Neural cell (in vitro differentiated cells): ENCODE measurements at regions not wholly inside any gene's neighbourhood (a gene's known extent, or its start where the extent isn't known, plus 50 kb on each side); places are given as distances from the start of the nearest gene placed in this dataset.

Source experiments
- H2AFZ ChIP-seq: fragments of 200-600, 300-800 bp; sonication (generic), shearing (Covaris generic); 2 replicates; pipeline ENCODE4 v1.6.0; 2014; ENCODE audit warnings: low read depth, mild to moderate bottlenecking, antibody characterized with exemption, low read length, moderate library complexity
- H3F3A ChIP-seq: fragments of 200-600 bp; shearing (Covaris generic); 2 replicates; pipeline ENCODE4 v1.6.1; 2016; ENCODE audit warnings: mild to moderate bottlenecking, moderate library complexity, mixed read lengths, antibody characterized with exemption, low read length; ENCODE audit not compliant: insufficient read depth, poor library complexity, severe bottlenecking
- H3K27ac ChIP-seq: fragments of 200-600, 300-800 bp; sonication (generic), shearing (Covaris generic); 2 replicates; pipeline ENCODE4 v1.5.1; 2014; ENCODE audit warnings: mild to moderate bottlenecking, low read length, moderate library complexity
- H3K27me3 ChIP-seq: fragments of 300-800, 200-600 bp; sonication (generic), shearing (Covaris generic); 2 replicates; pipeline ENCODE4 v1.6.0; 2014; ENCODE audit warnings: mild to moderate bottlenecking, low read depth, low read length, moderate library complexity; ENCODE audit not compliant: insufficient read depth
- H3K36me3 ChIP-seq: fragments of 300-800, 200-600 bp; sonication (generic), shearing (Covaris generic); 2 replicates; pipeline ENCODE4 v1.5.1; 2014; ENCODE audit warnings: mild to moderate bottlenecking, antibody characterized with exemption, low read length, moderate library complexity; ENCODE audit not compliant: insufficient read depth
- H3K4me2 ChIP-seq: fragments of 300-800, 200-600 bp; sonication (generic), shearing (Covaris generic); 2 replicates; pipeline ENCODE4 v1.6.0; 2014; ENCODE audit warnings: mild to moderate bottlenecking, low read length
- H3K4me3 ChIP-seq: fragments of 300-800, 200-600 bp; sonication (generic), shearing (Covaris generic); 2 replicates; pipeline ENCODE4 v1.5.1; 2014; ENCODE audit warnings: mild to moderate bottlenecking, low read length, moderate library complexity
- H3K79me2 ChIP-seq: fragments of 200-600 bp; shearing (Covaris generic); replicated peaks from 2 replicates; pipeline ENCODE4 v1.6.0; 2014; ENCODE audit warnings: mild to moderate bottlenecking, low read length, moderate library complexity; ENCODE audit not compliant: insufficient read depth
- H3K9ac ChIP-seq: fragments of 300-800, 200-600 bp; sonication (generic), shearing (Covaris generic); 2 replicates; pipeline ENCODE4 v1.6.1; 2016; ENCODE audit warnings: mild to moderate bottlenecking, low read length, mixed read lengths
- H3K9me2 ChIP-seq: fragments of 200-600 bp; shearing (Covaris generic); 2 replicates; pipeline ENCODE4 v1.6.1; 2016; ENCODE audit warnings: mild to moderate bottlenecking, low read length, mixed read lengths; ENCODE audit not compliant: insufficient read depth
- H3K9me3 ChIP-seq: fragments of 200-600, 300-800 bp; sonication (generic), shearing (Covaris generic); 2 replicates; pipeline ENCODE4 v1.6.1; 2016; ENCODE audit warnings: mild to moderate bottlenecking, mixed run types, low read length, moderate library complexity, mixed read lengths
- H4K20me1 ChIP-seq: fragments of 200-600 bp; shearing (Covaris generic); 2 replicates; pipeline ENCODE4 v1.6.1; 2016; ENCODE audit warnings: mild to moderate bottlenecking, mixed run types; ENCODE audit not compliant: insufficient read depth
- CTCF ChIP-seq: fragments of 450-650 bp; IDR thresholded peaks from 2 replicates; pipeline ENCODE4 v1.5.1; 2014; ENCODE audit warnings: antibody characterized with exemption, mild to moderate bottlenecking, moderate library complexity; ENCODE audit not compliant: poor library complexity, severe bottlenecking
- EP300 ChIP-seq: fragments of 450-650 bp; conservative IDR thresholded peaks from 2 replicates; pipeline ENCODE4 v1.6.1; 2014; ENCODE audit warnings: antibody characterized with exemption, mild to moderate bottlenecking, moderate library complexity; ENCODE audit not compliant: poor library complexity, severe bottlenecking
- EZH2 ChIP-seq: fragments of 200-600, 300-800 bp; shearing (Covaris generic), sonication (generic); IDR thresholded peaks from 2 replicates; pipeline ENCODE4 v1.6.1; 2014; ENCODE audit warnings: antibody characterized with exemption, low read length, borderline replicate concordance, mild to moderate bottlenecking; ENCODE audit not compliant: insufficient read depth, poor library complexity, severe bottlenecking
- MXI1 ChIP-seq: fragments of 450-650 bp; conservative IDR thresholded peaks from 2 replicates; pipeline ENCODE4 v1.6.1; 2014; ENCODE audit warnings: antibody characterized with exemption, mild to moderate bottlenecking; ENCODE audit not compliant: poor library complexity, severe bottlenecking
- POLR2AphosphoS5 ChIP-seq: IDR thresholded peaks from 2 replicates; pipeline ENCODE4 v1.6.1; 2012
- RAD21 ChIP-seq: fragments of 450-650 bp; conservative IDR thresholded peaks from 2 replicates; pipeline ENCODE4 v1.6.1; 2014; ENCODE audit warnings: antibody characterized with exemption, mild to moderate bottlenecking, moderate library complexity
- SMC3 ChIP-seq: fragments of 450-650 bp; conservative IDR thresholded peaks from 2 replicates; pipeline ENCODE4 v1.6.1; 2014; ENCODE audit warnings: antibody characterized with exemption, mild to moderate bottlenecking, moderate library complexity; ENCODE audit not compliant: poor library complexity
- TAF1 ChIP-seq: IDR thresholded peaks from 2 replicates; pipeline ENCODE4 v1.6.1; 2012; ENCODE audit warnings: low read depth
- TF ChIP-seq, protein P1 (sequence below): IDR thresholded peaks from 2 replicates; pipeline ENCODE4 v1.6.1; 2012; ENCODE audit warnings: borderline replicate concordance

DNA sequence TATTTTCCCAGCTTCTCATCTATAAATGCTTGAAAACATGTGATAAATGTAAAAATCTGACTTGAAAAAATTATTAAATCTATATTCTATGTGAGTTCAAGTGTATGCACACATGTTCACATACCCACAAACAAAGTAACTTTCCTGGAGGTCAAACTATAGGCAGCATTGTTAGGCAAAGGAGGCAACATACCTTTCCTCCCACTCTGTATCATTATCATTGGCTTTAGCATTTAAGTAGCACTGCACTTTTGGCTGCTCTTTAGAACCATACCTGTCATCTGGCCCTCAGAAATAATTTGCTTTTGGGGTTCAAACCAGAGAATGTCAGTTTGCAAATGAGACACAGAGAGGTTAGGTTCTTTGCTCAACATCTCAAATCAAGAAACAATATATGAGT lies 102.4 kb upstream of the CCDC196 start:
- Histone ChIP-seq H3F3A (no peaks in the 10 kb centered on the region), H3K9me2 (no peaks in the 10 kb centered on the region), H3K27ac (no peak overlapping the region), H3K27me3 (no peaks in the 10 kb centered on the region), H4K20me1 (no peaks in the 10 kb centered on the region), H3K9me3 (no peaks in the 10 kb centered on the region), H3K36me3 (no peaks in the 10 kb centered on the region), H3K4me2 (no peak overlapping the region), H3K79me2 (no peaks in the 10 kb centered on the region), H3K9ac (no peak overlapping the region), H2AFZ (no peak overlapping the region), H3K4me3 (no peak overlapping the region)
- no peak for TF ChIP-seq SMC3
- TF ChIP-seq RAD21, result no peak
- TF ChIP-seq, protein P1, sequence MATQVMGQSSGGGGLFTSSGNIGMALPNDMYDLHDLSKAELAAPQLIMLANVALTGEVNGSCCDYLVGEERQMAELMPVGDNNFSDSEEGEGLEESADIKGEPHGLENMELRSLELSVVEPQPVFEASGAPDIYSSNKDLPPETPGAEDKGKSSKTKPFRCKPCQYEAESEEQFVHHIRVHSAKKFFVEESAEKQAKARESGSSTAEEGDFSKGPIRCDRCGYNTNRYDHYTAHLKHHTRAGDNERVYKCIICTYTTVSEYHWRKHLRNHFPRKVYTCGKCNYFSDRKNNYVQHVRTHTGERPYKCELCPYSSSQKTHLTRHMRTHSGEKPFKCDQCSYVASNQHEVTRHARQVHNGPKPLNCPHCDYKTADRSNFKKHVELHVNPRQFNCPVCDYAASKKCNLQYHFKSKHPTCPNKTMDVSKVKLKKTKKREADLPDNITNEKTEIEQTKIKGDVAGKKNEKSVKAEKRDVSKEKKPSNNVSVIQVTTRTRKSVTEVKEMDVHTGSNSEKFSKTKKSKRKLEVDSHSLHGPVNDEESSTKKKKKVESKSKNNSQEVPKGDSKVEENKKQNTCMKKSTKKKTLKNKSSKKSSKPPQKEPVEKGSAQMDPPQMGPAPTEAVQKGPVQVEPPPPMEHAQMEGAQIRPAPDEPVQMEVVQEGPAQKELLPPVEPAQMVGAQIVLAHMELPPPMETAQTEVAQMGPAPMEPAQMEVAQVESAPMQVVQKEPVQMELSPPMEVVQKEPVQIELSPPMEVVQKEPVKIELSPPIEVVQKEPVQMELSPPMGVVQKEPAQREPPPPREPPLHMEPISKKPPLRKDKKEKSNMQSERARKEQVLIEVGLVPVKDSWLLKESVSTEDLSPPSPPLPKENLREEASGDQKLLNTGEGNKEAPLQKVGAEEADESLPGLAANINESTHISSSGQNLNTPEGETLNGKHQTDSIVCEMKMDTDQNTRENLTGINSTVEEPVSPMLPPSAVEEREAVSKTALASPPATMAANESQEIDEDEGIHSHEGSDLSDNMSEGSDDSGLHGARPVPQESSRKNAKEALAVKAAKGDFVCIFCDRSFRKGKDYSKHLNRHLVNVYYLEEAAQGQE, result no peak

- Histone ChIP-seq H3K4me3 (no peak overlapping the region), H4K20me1 (no peaks in the 10 kb centered on the region), H3K9me2 (no peaks in the 10 kb centered on the region), H3K27ac (no peak overlapping the region), H3K4me2 (no peak overlapping the region), H3K79me2 (no peaks in the 10 kb centered on the region), H2AFZ (no peak overlapping the region), H3K27me3 (no peaks in the 10 kb centered on the region), H3K36me3 (no peaks in the 10 kb centered on the region), H3F3A (no peaks in the 10 kb centered on the region), H3K9ac (no peak overlapping the region), H3K9me3 (no peaks in the 10 kb centered on the region)
- TF ChIP-seq POLR2AphosphoS5 (no peak), MXI1 (no peak), TAF1 (no peak), EZH2 (no peak), EP300 (no peak)
These were observed 97.7 kb upstream of the CCDC196 start for GRCh38 chr14:66388516-66388915.

DNA sequence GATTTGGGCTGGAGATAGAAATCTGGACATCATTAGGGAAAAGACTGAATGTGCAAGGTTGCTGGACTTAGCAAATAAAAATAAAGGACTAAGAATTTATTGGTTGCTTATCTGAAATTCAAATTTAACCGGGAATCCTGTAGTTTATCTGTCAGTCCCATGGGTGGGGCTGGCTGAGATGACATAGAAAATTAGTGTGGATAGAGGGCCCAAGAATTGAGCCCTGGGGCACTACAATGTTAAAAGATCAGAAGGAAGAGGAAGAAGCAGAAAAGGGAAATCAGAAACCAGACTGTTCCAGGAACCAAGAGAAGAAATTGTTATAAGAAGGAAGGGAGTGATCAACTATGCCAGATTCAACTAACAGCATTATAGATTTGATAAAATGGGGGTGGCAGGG lies 96.7 kb upstream of the CCDC196 start:
- Histone ChIP-seq H3K9me3 (no peaks in the 10 kb centered on the region), H3K27me3 (no peaks in the 10 kb centered on the region), H3K9me2 (no peaks in the 10 kb centered on the region), H3K9ac (no peak overlapping the region), H3K4me3 (no peak overlapping the region), H2AFZ (no peak overlapping the region), H4K20me1 (no peaks in the 10 kb centered on the region), H3K27ac (no peak overlapping the region), H3K79me2 (no peaks in the 10 kb centered on the region), H3F3A (no peaks in the 10 kb centered on the region), H3K4me2 (no peak overlapping the region), H3K36me3 (no peaks in the 10 kb centered on the region)
- TF ChIP-seq POLR2AphosphoS5 (no peak), TAF1 (no peak), RAD21 (no peak), MXI1 (no peak), EZH2 (no peak), SMC3 (no peak), CTCF (no peak)
- TF ChIP-seq, protein P1, result no peak
